Mesendoderm (in vitro differentiated cells): ENCODE measurements at regions not wholly inside any gene's neighbourhood (a gene's known extent, or its start where the extent isn't known, plus 50 kb on each side); places are given as distances from the start of the nearest gene placed in this dataset.

Experiments
- DNase-seq: peaks from one replicate; pipeline ENCODE4 v3.0.0; 2013
- H2AK5ac ChIP-seq: 2 replicates; pipeline ENCODE4 v1.6.1; 2013; ENCODE audit warnings: low read length, inconsistent platforms
- H2BK120ac ChIP-seq: 2 replicates; pipeline ENCODE4 v1.6.1; 2013; ENCODE audit warnings: low read depth, mild to moderate bottlenecking, low read length, moderate library complexity, mixed read lengths
- H2BK15ac ChIP-seq: replicated peaks from 2 replicates; pipeline ENCODE4 v1.6.1; 2013; ENCODE audit warnings: low read depth, mild to moderate bottlenecking, moderate library complexity
- H2BK5ac ChIP-seq: 2 replicates; pipeline ENCODE4 v1.6.1; 2013; ENCODE audit warnings: low read length, inconsistent platforms
- H3K18ac ChIP-seq: 2 replicates; pipeline ENCODE4 v1.6.1; 2013; ENCODE audit warnings: mild to moderate bottlenecking, low read length, mixed read lengths
- H3K23ac ChIP-seq: one replicate; pipeline ENCODE4 v1.6.1; 2013; ENCODE audit warnings: low read length
- H3K27ac ChIP-seq: 2 replicates; pipeline ENCODE4 v1.5.1; 2013; ENCODE audit warnings: low read depth, mild to moderate bottlenecking, inconsistent platforms, low read length, moderate library complexity
- H3K27me3 ChIP-seq: 2 replicates; pipeline ENCODE4 v1.6.1; 2013; ENCODE audit warnings: low read length, control low read depth, mild to moderate bottlenecking, inconsistent platforms; ENCODE audit not compliant: insufficient read depth, poor library complexity
- H3K36me3 ChIP-seq: 2 replicates; pipeline ENCODE4 v1.6.1; 2013; ENCODE audit warnings: low read length, inconsistent platforms; ENCODE audit not compliant: control insufficient read depth, insufficient read depth
- H3K4ac ChIP-seq: one replicate; pipeline ENCODE4 v1.6.1; 2013; ENCODE audit warnings: low read depth, mild to moderate bottlenecking, low read length, moderate library complexity
- H3K4me1 ChIP-seq: 2 replicates; pipeline ENCODE4 v1.6.1; 2013; ENCODE audit warnings: low read depth, low read length, inconsistent platforms; ENCODE audit not compliant: control insufficient read depth
- H3K4me2 ChIP-seq: 2 replicates; pipeline ENCODE4 v1.6.1; 2013; ENCODE audit warnings: low read length
- H3K4me3 ChIP-seq: 2 replicates; pipeline ENCODE4 v1.5.1; 2013; ENCODE audit warnings: mild to moderate bottlenecking, low read length
- H3K56ac ChIP-seq: one replicate; pipeline ENCODE4 v1.6.1; 2013; ENCODE audit warnings: low read length
- H3K79me1 ChIP-seq: 2 replicates; pipeline ENCODE4 v1.6.1; 2013; ENCODE audit warnings: low read length, inconsistent platforms
- H3K79me2 ChIP-seq: 2 replicates; pipeline ENCODE4 v1.6.1; 2013; ENCODE audit warnings: mild to moderate bottlenecking, low read length; ENCODE audit not compliant: control insufficient read depth, insufficient read depth
- H3K9ac ChIP-seq: 2 replicates; pipeline ENCODE4 v1.6.1; 2013; ENCODE audit warnings: low read length, inconsistent platforms
- H4K5ac ChIP-seq: one replicate; pipeline ENCODE4 v1.6.1; 2013; ENCODE audit warnings: low read length
- H4K8ac ChIP-seq: one replicate; pipeline ENCODE4 v1.6.1; 2013; ENCODE audit warnings: low read depth, mild to moderate bottlenecking, control low read depth, low read length, moderate library complexity
- WGBS: extraction: QIAGEN DNeasy Blood & Tissue Kit; methylation state at CpG from one replicate; pipeline ENCODE4 v1.1.7; 2013; ENCODE audit warnings: low lambda C conversion rate, missing lambda C conversion rate; ENCODE audit not compliant: insufficient coverage; ENCODE audit errors: extremely low coverage; 5-methylcytosine and 5-hydroxymethylcytosine counted together

GRCh38 chr9:107064378-107064777, 201.4 kb downstream of the ZNF462 start:
- Histone ChIP-seq H3K9ac (no peak overlapping the region), H3K79me2 (no peaks in the 10 kb centered on the region), H3K27me3 (no peaks in the 10 kb centered on the region), H2BK5ac (no peak overlapping the region), H3K4me3 (no peak overlapping the region), H3K4me1 (no peaks in the 10 kb centered on the region), H3K36me3 (no peaks in the 10 kb centered on the region), H4K5ac (no peak overlapping the region), H3K56ac (no peak overlapping the region), H3K4me2 (no peak overlapping the region), H3K4ac (no peak overlapping the region), H3K18ac (no peak overlapping the region), H3K27ac (no peak overlapping the region), H2AK5ac (no peak overlapping the region), H4K8ac (no peak overlapping the region), H2BK120ac (no peak overlapping the region), H3K23ac (no peak overlapping the region), H2BK15ac (no peak overlapping the region), H3K79me1 (no peaks in the 10 kb centered on the region)
- no peak for DNase-seq
- WGBS, result no CpG with 5 or more reads among the region's 2 CpGs

- Histone ChIP-seq H3K9ac (no peak overlapping the region), H3K36me3 (no peaks in the 10 kb centered on the region), H4K8ac (no peak overlapping the region), H3K27me3 (no peaks in the 10 kb centered on the region), H4K5ac (no peak overlapping the region), H2BK15ac (no peak overlapping the region), H2BK120ac (no peak overlapping the region), H3K79me2 (no peaks in the 10 kb centered on the region), H3K18ac (no peak overlapping the region), H3K56ac (no peak overlapping the region), H2AK5ac (no peak overlapping the region), H3K4me1 (no peaks in the 10 kb centered on the region), H3K23ac (no peak overlapping the region), H3K4me3 (no peak overlapping the region), H3K79me1 (no peaks in the 10 kb centered on the region), H3K27ac (no peak overlapping the region), H2BK5ac (no peak overlapping the region), H3K4ac (no peak overlapping the region), H3K4me2 (no peak overlapping the region)
- WGBS, result no CpG with 5 or more reads among the region's 2 CpGs
- no peak for DNase-seq
Observed at GRCh38 chr9:107065549-107065948, 202.6 kb downstream of the ZNF462 start.

GRCh38 chr9:107067739-107068416, 204.9 kb downstream of the ZNF462 start:
- no CpG with 5 or more reads among the region's 6 CpGs for WGBS

GRCh38 chr9:107068581-107068980, 205.6 kb downstream of the ZNF462 start:
- WGBS, result no CpG with 5 or more reads among the region's 2 CpGs
- Histone ChIP-seq H2BK15ac (no peak overlapping the region), H3K4ac (no peak overlapping the region), H3K79me1 (no peaks in the 10 kb centered on the region), H3K4me2 (no peak overlapping the region), H2BK5ac (no peak overlapping the region), H3K9ac (no peak overlapping the region), H3K23ac (no peak overlapping the region), H2BK120ac (no peak overlapping the region), H3K4me1 (no peaks in the 10 kb centered on the region), H4K5ac (no peak overlapping the region), H3K27me3 (no peaks in the 10 kb centered on the region), H4K8ac (no peak overlapping the region), H3K56ac (no peak overlapping the region), H3K27ac (no peak overlapping the region), H2AK5ac (no peak overlapping the region), H3K18ac (no peak overlapping the region), H3K36me3 (no peaks in the 10 kb centered on the region), H3K4me3 (no peak overlapping the region), H3K79me2 (no peaks in the 10 kb centered on the region)
- DNase-seq, result no peak

More at GRCh38 chr9:107067739-107068416, 204.9 kb downstream of the ZNF462 start:
- Histone ChIP-seq H3K23ac (no peak overlapping the region), H3K56ac (no peak overlapping the region), H3K79me2 (no peaks in the 10 kb centered on the region), H2BK5ac (no peak overlapping the region), H2BK120ac (no peak overlapping the region), H3K36me3 (no peaks in the 10 kb centered on the region), H2AK5ac (no peak overlapping the region), H4K8ac (no peak overlapping the region), H2BK15ac (no peak overlapping the region), H3K4me3 (no peak overlapping the region), H3K4me1 (no peaks in the 10 kb centered on the region), H3K27me3 (no peaks in the 10 kb centered on the region), H3K27ac (no peak overlapping the region), H3K4ac (no peak overlapping the region), H3K4me2 (no peak overlapping the region), H3K18ac (no peak overlapping the region), H4K5ac (no peak overlapping the region), H3K9ac (no peak overlapping the region), H3K79me1 (no peaks in the 10 kb centered on the region)
- no peak for DNase-seq

GRCh38 chr9:107070586-107070985, 207.6 kb downstream of the ZNF462 start:
- no peak overlapping the region for H4K8ac ChIP-seq
- no peak overlapping the region for H4K5ac ChIP-seq
- no peak overlapping the region for H3K9ac ChIP-seq
- no peak overlapping the region for H3K27ac ChIP-seq
- no peak overlapping the region for H3K4me2 ChIP-seq
- no peak overlapping the region for H3K18ac ChIP-seq
- no peak for DNase-seq
- no peak overlapping the region for H3K4me3 ChIP-seq
- no peaks in the 10 kb centered on the region for H3K27me3 ChIP-seq
- H3K79me1 ChIP-seq, result no peaks in the 10 kb centered on the region
- no CpG with 5 or more reads among the region's 1 CpG for WGBS
- H3K23ac ChIP-seq, result no peak overlapping the region
- no peak overlapping the region for H2BK5ac ChIP-seq
- H3K4ac ChIP-seq, result no peak overlapping the region
- no peak overlapping the region for H2BK120ac ChIP-seq
- no peaks in the 10 kb centered on the region for H3K4me1 ChIP-seq
- H3K36me3 ChIP-seq, result no peaks in the 10 kb centered on the region
- H3K56ac ChIP-seq, result no peak overlapping the region
- H2AK5ac ChIP-seq, result no peak overlapping the region
- H3K79me2 ChIP-seq, result no peaks in the 10 kb centered on the region
- H2BK15ac ChIP-seq, result no peak overlapping the region

GRCh38 chr9:107078061-107078460, 205.0 kb upstream of the RAD23B start:
- H3K27ac ChIP-seq, result no peak overlapping the region
- H4K5ac ChIP-seq, result no peak overlapping the region
- no CpG with 5 or more reads among the region's 1 CpG for WGBS
- no peak overlapping the region for H3K4me3 ChIP-seq
- no peaks in the 10 kb centered on the region for H3K79me2 ChIP-seq
- H3K4me1 ChIP-seq, result no peaks in the 10 kb centered on the region
- no peak overlapping the region for H2BK120ac ChIP-seq
- H3K9ac ChIP-seq, result no peak overlapping the region
- H4K8ac ChIP-seq, result no peak overlapping the region
- no peak overlapping the region for H3K23ac ChIP-seq
- H3K27me3 ChIP-seq, result no peaks in the 10 kb centered on the region
- DNase-seq, result no peak
- no peak overlapping the region for H2BK15ac ChIP-seq
- H3K79me1 ChIP-seq, result no peaks in the 10 kb centered on the region
- no peak overlapping the region for H3K18ac ChIP-seq
- no peak overlapping the region for H2BK5ac ChIP-seq
- no peak overlapping the region for H2AK5ac ChIP-seq
- no peak overlapping the region for H3K56ac ChIP-seq
- no peak overlapping the region for H3K4me2 ChIP-seq
- no peaks in the 10 kb centered on the region for H3K36me3 ChIP-seq
- H3K4ac ChIP-seq, result no peak overlapping the region
